Left renal pelvis (tissue), 4 donors: ENCODE measurements at regions not wholly inside any gene's neighbourhood (a gene's known extent, or its start where the extent isn't known, plus 50 kb on each side); places are given as distances from the start of the nearest gene placed in this dataset.
"Not testable (repeated sequence)": the region's sequence is repeated elsewhere in the genome, so short reads cannot be mapped to it uniquely, and the experiment has no call there.

ENCODE experiments used
- DNase-seq, 4 donors: peaks; one replicate each; pipeline ENCODE4 v3.0.0-alpha.2; 2013; ENCODE audit warnings: low read depth in 4 of 4, low spot score in 3 of 4

GRCh38 chr1:190809312-190809711 lies 331.6 kb upstream of the BRINP3 start:
- DNase-seq: no peak

DNA sequence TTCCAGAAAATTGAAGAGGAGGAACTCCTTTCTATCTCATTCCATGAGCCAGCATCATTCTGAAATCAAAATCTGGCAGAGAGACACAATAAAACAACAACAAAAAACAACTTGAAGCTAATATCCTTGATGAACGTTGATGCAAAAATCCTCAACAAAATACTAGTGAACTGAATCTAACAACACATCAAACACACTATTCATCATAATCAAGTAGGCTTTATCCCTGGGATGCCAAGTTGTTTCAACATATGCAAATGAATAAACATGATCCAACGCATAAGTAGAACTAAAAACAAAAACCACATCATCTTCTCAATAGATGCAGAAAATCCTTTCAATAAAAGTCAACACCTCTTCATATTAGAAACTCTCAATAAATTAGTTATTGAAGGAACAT lies 335.3 kb upstream of the BRINP3 start:
- DNase-seq: no peak

DNA sequence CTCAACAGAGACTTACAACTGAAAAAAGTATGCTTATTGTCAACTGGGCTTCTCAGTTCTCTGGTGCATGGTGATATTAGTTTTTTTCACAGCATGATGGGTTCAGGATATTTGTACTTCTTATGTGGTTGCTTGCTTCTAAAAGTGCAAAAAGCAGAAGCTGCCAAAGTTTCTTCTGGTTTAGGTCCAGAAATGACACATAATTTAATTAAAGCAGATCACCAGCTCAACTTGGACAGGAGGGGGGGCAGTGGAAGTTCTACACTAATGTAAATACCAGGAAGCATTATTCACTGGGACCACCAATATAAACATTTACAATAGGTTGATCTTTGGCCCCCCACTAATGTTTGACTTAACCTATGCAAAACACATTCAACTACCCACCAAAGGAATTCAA lies 354.8 kb upstream of the BRINP3 start:
- DNase-seq: no peak

- DNase-seq: no peak
Measured at GRCh38 chr1:190835658-190836057, 358.0 kb upstream of the BRINP3 start.

- DNase-seq: not testable (repeated sequence)
Measured at GRCh38 chr1:190837200-190837599, 359.5 kb upstream of the BRINP3 start.

DNA sequence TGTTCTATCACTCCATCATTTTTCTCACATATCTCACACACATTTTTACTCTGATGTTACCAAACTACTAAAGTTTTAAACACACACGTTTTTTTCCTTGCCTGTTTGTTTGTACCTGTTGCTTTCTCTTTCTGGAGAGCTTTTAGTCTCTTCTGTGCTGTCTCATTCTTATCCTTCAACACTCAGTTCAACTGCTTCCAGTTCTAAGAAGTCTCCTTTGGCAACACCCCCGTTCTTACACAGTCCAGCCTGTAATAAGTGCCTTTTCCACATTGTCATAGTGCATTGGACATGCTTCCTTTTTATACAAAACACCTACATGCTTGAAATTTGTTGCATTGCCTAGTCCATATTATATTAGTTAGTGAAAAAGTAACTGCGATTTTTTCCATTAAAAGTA lies 360.2 kb upstream of the BRINP3 start:
- no peak for DNase-seq

DNA sequence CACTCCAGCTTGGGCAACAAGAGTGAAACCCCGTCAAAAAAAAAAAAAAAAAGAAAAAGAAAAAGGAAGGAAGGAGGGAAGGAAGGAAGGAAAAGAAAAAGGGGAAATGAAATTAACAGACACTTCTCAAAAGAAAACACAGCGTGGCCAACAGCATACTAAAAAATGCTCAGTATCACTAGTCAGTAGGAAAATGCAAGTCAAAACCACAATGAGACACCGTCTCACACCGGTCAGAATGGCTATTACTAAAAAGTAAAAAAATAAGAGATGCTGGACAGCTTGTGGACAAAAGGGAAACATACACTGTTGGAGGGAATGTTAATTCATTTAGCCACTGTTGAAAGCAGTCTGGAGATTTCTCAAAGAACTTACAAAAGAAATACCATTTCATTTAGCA lies 369.5 kb upstream of the BRINP3 start:
- DNase-seq: no peak

GRCh38 chr1:190849346-190849745 lies 371.7 kb upstream of the BRINP3 start:
- DNase-seq: no peak

DNA sequence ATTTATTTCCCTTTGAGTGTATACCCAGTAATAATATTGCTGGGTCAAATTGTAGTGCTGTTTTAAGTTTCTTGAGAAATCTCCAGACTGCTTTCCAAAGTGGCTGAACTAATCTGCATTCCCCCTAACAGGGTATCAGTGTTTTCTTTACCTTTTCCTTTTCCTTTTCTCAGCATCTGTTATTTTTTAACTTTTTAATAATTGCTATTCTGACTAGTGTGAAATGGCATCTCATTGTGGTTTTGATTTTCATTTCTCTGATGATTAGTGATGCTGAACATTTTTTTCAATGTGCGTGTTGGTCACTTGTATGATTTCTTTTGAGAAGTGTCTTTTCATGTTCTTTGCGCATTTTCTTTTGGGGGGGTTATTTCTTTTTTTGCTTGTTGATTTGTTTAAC lies 374.9 kb upstream of the BRINP3 start:
- no peak for DNase-seq

GRCh38 chr1:190858140-190858539 lies 380.5 kb upstream of the BRINP3 start:
- DNase-seq: no peak

GRCh38 chr1:190864013-190864641 lies 386.5 kb upstream of the BRINP3 start:
- DNase-seq: no peak

- no peak for DNase-seq
Measured at GRCh38 chr1:190880352-190880751, 402.7 kb upstream of the BRINP3 start.

GRCh38 chr1:190881064-190881463 lies 403.4 kb upstream of the BRINP3 start:
- no peak for DNase-seq

DNA sequence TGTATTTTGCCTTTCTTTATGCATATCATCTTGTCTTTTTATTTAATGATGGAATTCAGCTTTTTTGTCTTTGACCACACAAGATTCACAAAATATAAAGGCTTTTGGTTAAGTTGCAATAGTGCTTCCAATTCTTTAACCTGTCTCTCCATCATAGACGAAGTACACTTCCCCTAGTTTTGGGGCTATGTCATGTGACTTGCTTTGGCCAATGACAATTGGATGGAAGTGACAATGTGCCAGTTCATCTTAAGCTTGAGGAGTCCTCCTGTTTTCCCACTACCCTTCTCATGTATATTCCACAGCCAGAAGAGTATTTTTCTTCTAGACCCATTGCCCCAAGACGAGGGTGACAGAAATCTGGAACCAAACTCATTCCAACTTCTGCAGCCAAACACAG lies 419.6 kb upstream of the BRINP3 start:
- no peak for DNase-seq

DNA sequence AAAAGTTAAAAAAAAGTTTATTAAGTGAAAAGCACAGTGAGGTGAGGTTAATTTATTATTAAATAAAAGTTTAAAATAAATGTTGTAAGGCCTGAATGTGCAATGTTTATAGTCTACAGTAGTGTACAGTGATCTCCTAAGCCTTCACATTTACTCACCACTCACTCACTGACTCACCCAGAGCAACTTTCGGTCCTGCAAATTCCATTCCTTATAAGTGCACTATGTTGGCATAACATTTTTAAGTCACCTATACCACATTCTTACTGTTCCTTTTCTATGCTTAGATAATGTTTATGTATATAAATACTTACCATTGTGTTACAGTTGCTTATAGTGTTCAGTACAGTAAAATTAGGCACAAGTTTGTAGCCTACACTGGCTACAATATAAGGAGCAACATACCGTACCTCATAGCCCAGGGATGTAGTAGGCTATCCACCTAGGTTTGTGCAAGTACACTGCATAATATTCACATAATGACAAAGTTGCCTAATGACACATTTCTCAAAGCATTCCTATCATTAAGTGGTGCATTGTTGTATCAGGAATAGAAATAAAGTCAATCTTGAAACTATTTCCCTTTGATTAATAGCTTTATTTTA lies 426.5 kb upstream of the BRINP3 start:
- no peak for DNase-seq

DNA sequence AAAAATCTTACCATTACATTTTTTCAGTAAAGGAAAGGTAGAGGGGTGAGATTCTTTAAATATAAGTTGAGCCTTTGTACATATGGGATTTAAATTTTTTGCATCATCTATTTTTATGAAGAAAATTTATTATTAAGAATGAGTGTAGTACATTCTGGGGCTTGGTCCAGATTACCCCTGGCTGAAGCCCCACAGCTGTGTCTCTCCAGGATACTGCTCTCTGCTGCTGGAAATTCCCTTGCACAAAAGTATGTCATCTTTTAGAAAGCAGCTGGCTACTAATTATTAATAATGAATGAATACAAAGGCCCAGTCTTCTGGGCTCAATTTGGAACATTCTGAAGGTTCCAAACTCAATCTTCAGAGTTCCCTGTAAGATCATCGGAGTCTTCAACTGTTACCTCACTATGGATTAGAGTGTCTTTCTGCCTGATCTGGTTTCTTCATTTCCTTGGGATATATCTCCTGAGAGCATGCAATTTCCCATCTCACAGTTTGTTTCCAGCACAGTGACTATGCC lies 428.6 kb upstream of the BRINP3 start:
- no peak for DNase-seq

DNA sequence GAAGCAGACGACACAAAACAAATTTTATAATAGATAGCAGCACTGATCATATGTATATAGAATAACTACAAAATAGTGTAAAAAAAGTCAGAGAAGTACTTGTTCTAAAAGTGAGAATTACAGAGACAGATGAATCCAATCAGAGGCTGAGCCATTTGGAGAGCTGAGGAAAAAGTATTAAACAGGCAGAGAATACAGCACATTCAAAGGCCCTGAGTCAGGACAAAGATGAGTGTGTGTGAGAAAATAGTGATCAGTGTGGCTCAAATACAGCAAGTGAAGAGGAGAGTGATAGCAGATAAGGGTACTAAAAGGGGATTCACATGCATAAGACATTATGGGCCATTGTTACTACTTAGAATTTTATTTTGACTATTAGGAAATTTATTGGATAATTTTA lies 430.6 kb upstream of the BRINP3 start:
- no peak for DNase-seq

GRCh38 chr1:190908691-190909090 lies 431.0 kb upstream of the BRINP3 start:
- DNase-seq: no peak

- DNase-seq: no peak
Measured at GRCh38 chr1:190935925-190936324, 458.3 kb upstream of the BRINP3 start.

- no peak for DNase-seq
Measured at GRCh38 chr1:190936337-190936736, 458.7 kb upstream of the BRINP3 start.

DNA sequence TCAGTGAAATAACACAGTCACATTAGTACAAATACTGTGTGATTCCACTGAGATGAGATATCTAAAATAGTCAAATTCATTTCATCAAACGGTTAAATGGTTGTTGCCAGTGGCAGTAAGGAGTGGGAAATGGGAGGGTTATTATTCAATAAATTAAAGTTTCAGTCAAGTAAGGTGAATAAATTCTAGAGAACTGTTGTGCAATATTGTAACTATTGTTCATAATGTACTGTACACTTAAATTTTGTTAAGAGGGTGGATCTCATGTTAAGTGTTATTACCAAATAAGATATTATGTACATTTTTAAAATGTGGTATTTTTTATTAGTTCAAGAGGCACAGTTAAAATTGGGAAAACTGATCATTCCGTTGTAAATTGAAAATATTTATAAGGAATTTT lies 463.3 kb upstream of the BRINP3 start:
- DNase-seq: no peak

DNA sequence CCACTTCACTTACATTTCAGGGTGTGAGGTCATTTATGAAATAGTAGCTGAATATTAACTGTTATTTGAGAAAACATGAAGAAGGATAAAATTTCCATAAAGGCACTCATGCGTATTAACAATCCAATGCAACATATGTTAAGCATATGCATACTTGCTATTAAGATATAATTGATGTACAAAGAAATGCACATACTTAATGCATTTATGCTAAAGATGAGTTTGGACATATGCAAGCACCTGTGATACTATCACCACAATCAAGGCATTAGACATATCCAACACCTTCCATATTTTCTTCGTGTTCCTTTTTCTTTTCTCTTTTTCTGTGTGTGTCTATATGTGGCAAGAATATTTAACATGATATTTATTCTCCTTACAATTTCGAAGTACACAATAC lies 464.8 kb upstream of the BRINP3 start:
- no peak for DNase-seq

GRCh38 chr1:190943722-190944121 lies 466.1 kb upstream of the BRINP3 start:
- not testable (repeated sequence) for DNase-seq
